DMS53 treated with DMSO at 0.1 percent for 48 hours (cell line): ENCODE measurements at regions not wholly inside any gene's neighbourhood (a gene's known extent, or its start where the extent isn't known, plus 50 kb on each side); places are given as distances from the start of the nearest gene placed in this dataset.

ENCODE experiments used
- DNase-seq: peaks from one replicate; lab custom pipeline; 2025; ENCODE audit not compliant: unreplicated experiment; lab: John Stamatoyannopoulos, UW

DNA sequence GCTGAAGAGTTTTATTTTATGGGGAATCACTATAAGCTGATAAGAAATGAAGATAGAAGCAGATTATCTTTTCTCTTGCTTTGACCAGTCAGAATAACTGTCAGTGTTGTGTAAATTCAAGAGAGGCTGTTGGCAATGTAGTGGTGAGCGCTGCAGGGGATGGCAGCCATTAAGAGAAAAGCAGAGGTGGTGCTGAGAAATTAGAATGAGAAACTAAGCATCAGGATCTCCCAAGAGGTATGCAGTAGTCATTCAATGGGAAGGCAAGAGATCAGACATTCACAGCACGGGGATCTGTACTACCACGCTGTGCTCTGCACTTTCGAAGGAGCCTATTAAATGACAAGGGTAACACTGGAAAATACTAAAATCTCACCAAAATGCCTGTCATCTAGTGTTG, 768.5 kb upstream of the ACO1 start:
- DNase-seq, result no peak

- DNase-seq, result no peak
Measured at GRCh38 chr9:31623511-31623910, 760.9 kb upstream of the ACO1 start.

- no peak for DNase-seq
Measured at GRCh38 chr9:31629292-31629691, 755.2 kb upstream of the ACO1 start.

- DNase-seq, result no peak
Measured at GRCh38 chr9:31637265-31637664, 747.2 kb upstream of the ACO1 start.

DNA sequence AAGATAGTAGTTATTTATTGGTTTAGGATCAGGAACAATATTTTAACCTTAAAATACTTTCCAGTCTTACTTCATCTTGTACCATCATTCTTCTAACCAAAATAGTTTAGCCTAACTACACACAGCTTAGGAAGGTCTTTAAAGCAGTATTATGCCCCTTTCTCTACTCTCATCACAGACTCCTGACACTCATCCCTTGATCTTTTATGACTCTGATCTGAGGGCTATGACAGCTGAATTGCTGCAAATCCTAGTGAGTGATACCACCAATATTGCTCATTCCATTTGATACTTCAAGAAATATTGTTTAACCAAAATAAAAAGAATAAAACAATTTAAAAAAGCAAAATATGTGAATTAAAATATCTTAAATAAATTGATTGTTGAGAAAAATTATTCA, 746.6 kb upstream of the ACO1 start:
- DNase-seq, result no peak

- no peak for DNase-seq
Measured at GRCh38 chr9:31639451-31639850, 745.0 kb upstream of the ACO1 start.

DNA sequence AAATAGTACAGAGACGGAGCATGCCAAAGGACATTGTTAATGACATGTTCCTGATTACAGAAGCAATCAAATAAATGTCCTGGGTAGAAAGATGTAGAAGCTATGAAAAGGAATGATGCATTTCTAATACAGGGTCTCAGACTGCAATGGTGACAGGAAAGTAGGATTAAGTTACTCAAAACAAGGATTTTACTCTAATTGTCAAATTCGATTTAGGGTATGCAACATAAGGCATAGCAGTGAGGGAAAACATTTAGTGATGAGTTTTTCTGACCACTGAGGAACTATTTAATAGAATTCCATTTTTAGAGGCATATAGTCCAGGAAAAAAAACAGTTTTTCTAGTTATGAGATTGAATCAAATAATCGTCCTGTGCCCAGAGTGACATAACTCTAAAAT, 715.1 kb upstream of the ACO1 start:
- no peak for DNase-seq

- no peak for DNase-seq
Measured at GRCh38 chr9:31671011-31671410, 713.4 kb upstream of the ACO1 start.

DNA sequence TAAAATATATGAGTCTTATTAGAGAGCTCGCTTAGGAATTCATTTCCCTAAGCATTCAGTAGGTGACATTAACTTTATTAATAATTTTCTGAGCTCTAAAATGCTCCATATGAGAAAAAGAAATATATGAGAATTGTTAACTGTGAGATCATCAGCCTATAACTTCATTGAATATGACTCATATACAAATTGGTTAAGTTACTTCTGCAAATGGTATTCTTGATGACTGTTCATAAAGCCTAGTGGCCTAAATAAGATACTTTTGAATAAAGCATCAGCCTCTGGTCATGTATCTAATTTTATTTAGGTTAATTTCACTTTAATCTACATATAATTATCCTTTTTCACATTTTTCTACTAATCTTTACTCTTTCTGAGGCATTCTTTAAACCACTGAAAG, 710.2 kb upstream of the ACO1 start:
- DNase-seq, result no peak

GRCh38 chr9:31677415-31677814, 707.0 kb upstream of the ACO1 start:
- DNase-seq, result no peak

DNA sequence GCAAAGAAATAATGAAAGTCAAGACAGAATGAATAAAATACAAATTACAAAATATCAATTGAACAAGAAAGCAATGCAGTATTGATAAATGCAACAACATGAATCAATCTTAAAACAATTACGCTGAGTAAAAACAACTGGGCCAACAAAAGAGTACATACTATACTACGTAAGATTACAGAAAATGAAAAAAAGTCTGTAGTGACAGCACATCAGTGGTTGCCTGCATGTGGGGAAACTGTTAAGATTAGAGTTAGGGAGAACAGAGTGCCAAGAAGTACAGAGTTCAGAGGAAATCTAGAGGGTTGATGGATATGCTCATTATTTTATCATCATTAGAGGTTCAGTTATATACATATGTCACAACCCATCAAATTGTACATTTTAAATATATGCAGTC, 706.6 kb upstream of the ACO1 start:
- DNase-seq, result no peak

DNA sequence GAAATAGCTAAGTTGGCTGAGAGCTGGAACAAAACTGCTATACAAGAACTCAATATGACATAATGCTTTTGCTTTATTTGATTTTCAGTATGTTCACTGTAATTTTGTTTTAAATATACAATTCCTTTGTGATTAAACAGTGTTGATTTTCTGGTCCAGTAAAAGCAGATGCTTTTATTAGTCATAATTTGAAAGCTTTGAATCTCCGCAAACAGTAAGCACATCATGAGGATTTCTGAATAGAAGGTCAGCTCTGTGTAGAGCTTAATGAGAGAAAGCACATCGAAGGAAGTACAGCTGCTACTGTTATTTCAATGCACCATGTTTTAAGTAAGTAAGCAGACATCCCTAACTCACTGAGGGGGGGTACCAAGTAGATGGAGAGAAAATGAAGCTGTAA, 701.3 kb upstream of the ACO1 start:
- DNase-seq, result peak; percentile 5

- no peak for DNase-seq
Measured at GRCh38 chr9:31697956-31698355, 686.5 kb upstream of the ACO1 start.

DNA sequence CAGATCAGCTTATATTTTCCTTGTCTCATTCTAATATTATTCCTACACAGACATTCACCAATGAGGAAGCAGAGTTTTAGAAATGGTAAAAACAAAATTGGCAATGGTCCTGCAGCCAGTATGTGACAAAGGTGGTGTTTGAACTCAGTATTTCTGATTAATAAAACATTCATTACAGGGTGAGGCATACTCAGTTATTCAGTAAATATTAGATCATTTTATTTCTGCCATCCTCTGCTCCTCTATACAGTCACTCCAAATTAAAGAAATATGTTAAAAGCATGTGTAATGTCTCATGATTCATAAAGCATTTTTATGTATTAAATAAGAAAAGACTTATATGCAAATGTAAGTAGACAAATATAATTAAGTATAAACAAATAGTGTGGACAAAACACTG, 684.6 kb upstream of the ACO1 start:
- no peak for DNase-seq

- DNase-seq, result no peak
Measured at GRCh38 chr9:31700252-31701045, 684.0 kb upstream of the ACO1 start.

- DNase-seq, result no peak
Measured at GRCh38 chr9:31702957-31703356, 681.5 kb upstream of the ACO1 start.

- DNase-seq, result no peak
Measured at GRCh38 chr9:31715250-31715649, 669.2 kb upstream of the ACO1 start.

GRCh38 chr9:31719262-31719661, 665.2 kb upstream of the ACO1 start:
- no peak for DNase-seq

DNA sequence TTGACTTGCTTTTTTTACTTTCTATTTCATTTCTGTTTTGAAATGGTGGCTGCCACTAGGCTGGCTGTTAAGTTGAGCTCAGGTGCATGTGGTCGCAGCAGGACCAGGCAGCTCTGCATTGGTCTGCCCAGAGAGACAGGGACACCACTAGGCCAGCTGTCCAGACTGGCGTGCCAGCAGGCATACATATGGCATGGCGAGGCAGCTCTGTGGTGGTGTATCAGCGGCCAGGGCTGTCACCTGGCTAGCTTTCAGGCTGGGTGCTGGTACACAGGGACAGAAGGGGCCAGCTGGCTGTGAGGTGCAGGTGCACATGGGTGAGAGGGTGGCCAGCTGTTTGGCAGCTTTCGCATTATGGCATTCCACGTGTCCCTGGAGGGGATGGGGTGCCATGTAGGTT, 654.0 kb upstream of the ACO1 start:
- no peak for DNase-seq

DNA sequence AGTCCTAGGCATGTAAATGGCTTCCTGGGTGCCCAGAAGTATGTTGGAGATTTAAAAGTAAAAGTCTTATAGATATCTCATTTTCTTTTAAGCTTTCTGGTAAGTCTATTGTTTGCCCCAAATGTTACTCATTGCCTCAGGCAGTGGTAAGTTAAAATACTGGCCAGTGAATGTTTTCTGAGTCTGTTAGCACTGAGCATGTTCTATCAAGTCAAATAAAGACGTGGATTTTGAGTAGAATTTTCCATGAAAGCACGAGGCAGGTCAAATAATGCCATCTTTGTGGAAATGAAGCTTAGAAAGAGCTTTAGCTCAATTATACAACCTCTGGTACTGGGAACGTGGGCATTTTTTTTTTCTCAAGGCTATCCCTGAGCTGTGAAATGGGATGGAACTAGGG, 651.3 kb upstream of the ACO1 start:
- DNase-seq, result no peak

- DNase-seq, result no peak
Measured at GRCh38 chr9:31736581-31737179, 647.8 kb upstream of the ACO1 start.

DNA sequence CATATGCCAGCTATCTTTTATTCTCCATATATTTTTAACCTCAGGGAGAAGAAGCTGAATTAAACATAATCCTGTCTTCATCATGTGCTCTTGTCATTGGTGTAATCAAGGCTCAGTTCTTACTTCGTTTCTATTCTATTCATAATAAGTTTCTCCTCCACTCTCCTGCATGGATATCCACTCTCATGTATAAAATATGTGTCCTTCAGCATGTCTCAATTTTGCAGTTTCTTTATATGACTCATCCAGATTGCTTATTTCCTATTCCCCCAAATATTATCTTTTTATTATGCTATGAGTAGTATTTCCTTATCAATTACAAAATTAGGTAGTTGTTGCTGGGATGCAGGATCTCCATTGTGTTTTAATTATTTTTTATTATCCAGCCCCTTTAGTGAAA, 643.7 kb upstream of the ACO1 start:
- no peak for DNase-seq

GRCh38 chr9:31744589-31744988, 639.9 kb upstream of the ACO1 start:
- no peak for DNase-seq
